OCI-M2 (cell line): ENCODE measurements at regions not wholly inside any gene's neighbourhood (a gene's known extent, or its start where the extent isn't known, plus 50 kb on each side); places are given as distances from the start of the nearest gene placed in this dataset.
"Not testable (repeated sequence)": the region's sequence is repeated elsewhere in the genome, so short reads cannot be mapped to it uniquely, and the experiment has no call there.

Experiments used
- DNase-seq: peaks from one replicate; lab custom pipeline; 2025; ENCODE audit not compliant: unreplicated experiment; lab: John Stamatoyannopoulos, UW

GRCh38 chr3:101946906-101947305, 97.6 kb downstream of the NFKBIZ start:
- DNase-seq, result no peak

GRCh38 chr3:101950510-101950909, 101.2 kb downstream of the NFKBIZ start:
- no peak for DNase-seq

- DNase-seq, result no peak
Observed at GRCh38 chr3:101950985-101951733, 101.8 kb downstream of the NFKBIZ start.

- DNase-seq, result no peak
Observed at GRCh38 chr3:101954361-101954760, 105.0 kb downstream of the NFKBIZ start.

GRCh38 chr3:101954936-101955335, 105.6 kb downstream of the NFKBIZ start:
- DNase-seq, result no peak

GRCh38 chr3:101962055-101962454, 112.7 kb downstream of the NFKBIZ start:
- no peak for DNase-seq

GRCh38 chr3:101963902-101964362, 114.6 kb downstream of the NFKBIZ start:
- no peak for DNase-seq

- DNase-seq, result no peak
Observed at GRCh38 chr3:101964861-101965260, 115.5 kb downstream of the NFKBIZ start.

GRCh38 chr3:101966226-101966625, 116.9 kb downstream of the NFKBIZ start:
- no peak for DNase-seq

GRCh38 chr3:101970212-101970611, 120.9 kb downstream of the NFKBIZ start:
- DNase-seq, result no peak

GRCh38 chr3:101970905-101971304, 121.6 kb downstream of the NFKBIZ start:
- no peak for DNase-seq

- DNase-seq, result no peak
Observed at GRCh38 chr3:101972430-101973162, 123.3 kb downstream of the NFKBIZ start.

- no peak for DNase-seq
Observed at GRCh38 chr3:101973163-101973505, 123.8 kb downstream of the NFKBIZ start.

- not testable (repeated sequence) for DNase-seq
Observed at GRCh38 chr3:101975415-101975814, 126.1 kb downstream of the NFKBIZ start.

- no peak for DNase-seq
Observed at GRCh38 chr3:101976473-101976872, 127.2 kb downstream of the NFKBIZ start.

- DNase-seq, result no peak
Observed at GRCh38 chr3:101978348-101978747, 129.0 kb downstream of the NFKBIZ start.

GRCh38 chr3:101979033-101979432, 129.7 kb downstream of the NFKBIZ start:
- no peak for DNase-seq

GRCh38 chr3:101984356-101984755, 135.0 kb downstream of the NFKBIZ start:
- DNase-seq, result no peak

- DNase-seq, result no peak
Observed at GRCh38 chr3:101988596-101988995, 139.3 kb downstream of the NFKBIZ start.

- no peak for DNase-seq
Observed at GRCh38 chr3:101989578-101990200, 140.4 kb downstream of the NFKBIZ start.

GRCh38 chr3:101992863-101993262, 143.5 kb downstream of the NFKBIZ start:
- no peak for DNase-seq

- DNase-seq, result no peak
Observed at GRCh38 chr3:101994386-101994785, 145.1 kb downstream of the NFKBIZ start.
